Osteoblast (primary cell): ENCODE measurements at regions not wholly inside any gene's neighbourhood (a gene's known extent, or its start where the extent isn't known, plus 50 kb on each side); places are given as distances from the start of the nearest gene placed in this dataset.

ENCODE experiments used
- DNase-seq: peaks from one replicate; pipeline ENCODE4 v3.0.0; 2011; ENCODE audit warnings: low spot score, mixed read lengths; ENCODE audit not compliant: insufficient read length; ENCODE audit errors: missing footprints
- H2AFZ ChIP-seq: 2 replicates; pipeline ENCODE4 v1.6.0; 2011; ENCODE audit warnings: mild to moderate bottlenecking, low read length
- H3K27ac ChIP-seq: 2 replicates; pipeline ENCODE4 v1.5.1; 2011; ENCODE audit warnings: mild to moderate bottlenecking, low read depth, low read length, moderate library complexity
- H3K27me3 ChIP-seq: 2 replicates; pipeline ENCODE4 v1.6.0; 2012; ENCODE audit warnings: mild to moderate bottlenecking, control low read depth, inconsistent platforms, low read length, moderate library complexity; ENCODE audit not compliant: insufficient read depth
- H3K36me3 ChIP-seq: 2 replicates; pipeline ENCODE4 v1.5.1; 2011; ENCODE audit warnings: mild to moderate bottlenecking, low read length, control low read depth, moderate library complexity; ENCODE audit not compliant: insufficient read depth
- H3K4me1 ChIP-seq: 2 replicates; pipeline ENCODE4 v1.5.1; 2011; ENCODE audit warnings: mild to moderate bottlenecking, low read length, control low read depth, moderate library complexity; ENCODE audit not compliant: insufficient read depth
- H3K4me2 ChIP-seq: 2 replicates; pipeline ENCODE4 v1.6.0; 2011; ENCODE audit warnings: mild to moderate bottlenecking, low read length; ENCODE audit not compliant: insufficient read depth
- H3K4me3 ChIP-seq: fragments of 200-600 bp; sonication (generic); 3 replicates; pipeline ENCODE4 v1.5.1; 2012; ENCODE audit warnings: mild to moderate bottlenecking, low read length, inconsistent platforms; ENCODE audit not compliant: insufficient read depth
- H3K79me2 ChIP-seq: 2 replicates; pipeline ENCODE4 v1.6.0; 2012; ENCODE audit warnings: mild to moderate bottlenecking, low read length, control low read depth, inconsistent platforms; ENCODE audit not compliant: insufficient read depth
- H3K9me3 ChIP-seq: 2 replicates; pipeline ENCODE4 v1.5.1; 2011; ENCODE audit warnings: low read depth, low read length, control low read depth
- H4K20me1 ChIP-seq: 2 replicates; pipeline ENCODE4 v1.6.0; 2012; ENCODE audit warnings: mild to moderate bottlenecking, low read length, control low read depth; ENCODE audit not compliant: insufficient read depth
- TF ChIP-seq, protein P1 (sequence below): IDR thresholded peaks from 2 replicates; pipeline ENCODE4 v1.5.1; 2011; ENCODE audit warnings: mild to moderate bottlenecking, low read depth, low read length, moderate library complexity; ENCODE audit errors: extremely low read depth

DNA sequence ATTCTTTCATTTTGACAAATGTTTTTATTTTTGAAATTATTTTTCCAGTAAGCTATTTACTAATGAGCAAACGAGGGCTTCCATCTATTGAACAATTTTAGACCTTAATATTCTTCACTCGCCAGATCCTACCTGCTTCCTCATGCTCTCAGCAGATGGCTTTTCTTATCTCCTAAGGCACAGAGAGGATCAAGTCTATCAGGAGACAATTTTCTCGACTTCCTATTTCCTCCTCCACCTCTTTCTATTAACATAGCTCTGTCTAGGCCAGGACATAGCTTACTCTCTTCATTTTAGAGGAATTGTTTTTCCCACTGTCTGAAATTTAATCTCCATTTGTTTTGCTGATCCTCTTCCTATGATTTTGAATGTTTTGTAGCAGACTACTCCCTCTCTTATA lies 87.0 kb upstream of the MAN1A1 start:
- H3K9me3 ChIP-seq = no peaks in the 10 kb centered on the region
- H3K36me3 ChIP-seq = no peaks in the 10 kb centered on the region
- H3K27ac ChIP-seq = no peak overlapping the region
- no peaks in the 10 kb centered on the region for H4K20me1 ChIP-seq
- H3K79me2 ChIP-seq = no peaks in the 10 kb centered on the region
- no peak for DNase-seq
- no peaks in the 10 kb centered on the region for H3K4me1 ChIP-seq
- no peak overlapping the region for H3K4me2 ChIP-seq
- TF ChIP-seq, protein P1, sequence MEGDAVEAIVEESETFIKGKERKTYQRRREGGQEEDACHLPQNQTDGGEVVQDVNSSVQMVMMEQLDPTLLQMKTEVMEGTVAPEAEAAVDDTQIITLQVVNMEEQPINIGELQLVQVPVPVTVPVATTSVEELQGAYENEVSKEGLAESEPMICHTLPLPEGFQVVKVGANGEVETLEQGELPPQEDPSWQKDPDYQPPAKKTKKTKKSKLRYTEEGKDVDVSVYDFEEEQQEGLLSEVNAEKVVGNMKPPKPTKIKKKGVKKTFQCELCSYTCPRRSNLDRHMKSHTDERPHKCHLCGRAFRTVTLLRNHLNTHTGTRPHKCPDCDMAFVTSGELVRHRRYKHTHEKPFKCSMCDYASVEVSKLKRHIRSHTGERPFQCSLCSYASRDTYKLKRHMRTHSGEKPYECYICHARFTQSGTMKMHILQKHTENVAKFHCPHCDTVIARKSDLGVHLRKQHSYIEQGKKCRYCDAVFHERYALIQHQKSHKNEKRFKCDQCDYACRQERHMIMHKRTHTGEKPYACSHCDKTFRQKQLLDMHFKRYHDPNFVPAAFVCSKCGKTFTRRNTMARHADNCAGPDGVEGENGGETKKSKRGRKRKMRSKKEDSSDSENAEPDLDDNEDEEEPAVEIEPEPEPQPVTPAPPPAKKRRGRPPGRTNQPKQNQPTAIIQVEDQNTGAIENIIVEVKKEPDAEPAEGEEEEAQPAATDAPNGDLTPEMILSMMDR = no peak
- no peak overlapping the region for H2AFZ ChIP-seq
- no peaks in the 10 kb centered on the region for H3K27me3 ChIP-seq
- H3K4me3 ChIP-seq = no peak overlapping the region

DNA sequence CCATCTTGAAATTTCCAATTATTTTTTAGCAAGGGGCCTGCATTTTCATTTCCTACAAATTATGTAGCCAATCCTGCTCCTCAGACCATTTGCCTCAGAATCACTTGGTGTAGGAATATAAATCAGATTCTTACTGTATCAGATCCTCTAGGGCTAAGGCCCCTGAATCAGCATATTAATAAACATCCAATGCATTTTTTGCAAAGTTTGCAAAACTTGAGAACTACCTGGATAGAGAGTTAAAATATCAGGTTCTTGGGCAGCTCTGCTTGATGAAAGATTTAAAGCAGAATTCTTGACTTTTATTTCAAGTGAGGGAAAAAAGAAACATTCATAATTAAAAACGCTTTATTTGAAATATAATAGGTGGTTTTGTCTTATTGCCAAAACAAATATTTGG lies 82.2 kb upstream of the MAN1A1 start:
- no peak overlapping the region for H3K4me3 ChIP-seq
- TF ChIP-seq, protein P1 = no peak
- H3K36me3 ChIP-seq = no peaks in the 10 kb centered on the region
- no peaks in the 10 kb centered on the region for H3K4me1 ChIP-seq
- no peak for DNase-seq
- no peaks in the 10 kb centered on the region for H3K79me2 ChIP-seq
- H3K27ac ChIP-seq = no peak overlapping the region
- H3K9me3 ChIP-seq = no peaks in the 10 kb centered on the region
- no peaks in the 10 kb centered on the region for H4K20me1 ChIP-seq
- H3K4me2 ChIP-seq = no peak overlapping the region
- H2AFZ ChIP-seq = no peak overlapping the region
- H3K27me3 ChIP-seq = no peaks in the 10 kb centered on the region

DNA sequence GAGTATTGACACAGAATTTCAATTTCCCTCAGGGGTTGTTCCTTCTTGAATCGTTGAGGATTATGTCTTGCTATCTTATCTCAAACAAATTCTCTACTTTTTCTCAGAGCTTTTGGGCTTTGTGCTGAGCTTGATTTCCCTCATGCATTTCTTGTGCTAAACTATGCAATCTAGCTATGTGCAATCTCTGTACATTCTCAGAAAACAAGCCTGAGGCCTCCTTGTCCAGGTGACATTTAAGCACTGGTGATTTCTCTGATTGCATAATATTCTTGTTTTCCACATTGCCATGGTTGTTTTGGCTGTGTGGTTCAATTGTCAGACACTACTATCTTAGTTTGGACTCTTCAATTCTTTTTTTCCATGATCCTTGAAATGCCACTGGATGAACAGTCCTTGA lies 81.2 kb upstream of the MAN1A1 start:
- Histone ChIP-seq H3K9me3 (no peaks in the 10 kb centered on the region), H3K27me3 (no peaks in the 10 kb centered on the region), H2AFZ (no peak overlapping the region), H4K20me1 (no peaks in the 10 kb centered on the region), H3K36me3 (no peaks in the 10 kb centered on the region), H3K27ac (no peak overlapping the region), H3K4me3 (no peak overlapping the region), H3K79me2 (no peaks in the 10 kb centered on the region), H3K4me2 (no peak overlapping the region), H3K4me1 (no peaks in the 10 kb centered on the region)
- DNase-seq = no peak
- TF ChIP-seq, protein P1 = no peak

DNA sequence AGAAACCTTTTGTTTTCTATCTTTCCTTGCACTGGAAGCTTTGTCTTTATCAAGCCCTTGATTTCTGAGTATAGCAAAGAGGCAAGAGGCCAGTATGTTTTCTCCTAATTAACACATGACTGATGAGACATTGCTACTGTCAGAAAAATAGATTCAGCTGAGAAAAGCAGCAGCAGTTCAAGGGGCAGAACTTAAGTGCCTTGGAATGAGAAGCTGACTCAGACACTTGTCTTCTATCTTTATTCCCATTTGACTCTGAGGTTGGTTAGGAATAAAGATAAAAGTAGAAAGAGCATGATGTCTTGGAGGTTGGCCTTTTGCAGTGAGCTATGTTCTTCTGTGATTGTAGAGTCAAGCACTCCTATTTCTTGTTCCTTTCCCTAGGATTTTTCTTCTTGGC lies 79.1 kb upstream of the MAN1A1 start:
- Histone ChIP-seq H3K79me2 (no peaks in the 10 kb centered on the region), H3K9me3 (no peaks in the 10 kb centered on the region), H3K4me2 (no peak overlapping the region), H3K27ac (no peak overlapping the region), H3K4me3 (no peak overlapping the region), H3K4me1 (no peaks in the 10 kb centered on the region), H3K36me3 (no peaks in the 10 kb centered on the region), H2AFZ (no peak overlapping the region), H4K20me1 (no peaks in the 10 kb centered on the region), H3K27me3 (no peaks in the 10 kb centered on the region)
- DNase-seq = no peak
- TF ChIP-seq, protein P1 = no peak
